ENCODE measurements at regions not wholly inside any gene's neighbourhood (a gene's known extent, or its start where the extent isn't known, plus 50 kb on each side); places are given as distances from the start of the nearest gene placed in this dataset.
"Not testable (repeated sequence)": the region's sequence is repeated elsewhere in the genome, so short reads cannot be mapped to it uniquely, and the experiment has no call there.

GRCh38 chr1:219549215-219549614 lies 63.7 kb downstream of the ZC3H11B start:
- H3K4me2 ChIP-seq (ENCODE audit: low read depth, low read length, poor library complexity, severe bottlenecking): no peak overlapping the region
- TF ChIP-seq CTCF (conservative IDR thresholded peaks at IDR 0.05; ENCODE audit: low read length) (no peak), EZH2phosphoT487 (IDR thresholded peaks at IDR 0.05; ENCODE audit: borderline replicate concordance) (no peak)
- no peak overlapping the region for H2AFZ ChIP-seq (ENCODE audit: low read length)
- H3K79me2 ChIP-seq (ENCODE audit: insufficient read depth, low read length): no peaks in the 10 kb centered on the region
- H3K9ac ChIP-seq (ENCODE audit: low read depth, low read length, poor library complexity, severe bottlenecking): no peak overlapping the region
- no peaks in the 10 kb centered on the region for H3K36me3 ChIP-seq (ENCODE audit: insufficient read depth, low read length)
- no peaks in the 10 kb centered on the region for H3K27me3 ChIP-seq (ENCODE audit: insufficient read depth, low read length, poor library complexity, severe bottlenecking)
- no peaks in the 10 kb centered on the region for H3K4me1 ChIP-seq (ENCODE audit: insufficient read depth, low read length, poor library complexity, severe bottlenecking)
- H3F3A ChIP-seq (ENCODE audit: low read depth): no peaks in the 10 kb centered on the region
- no peaks in the 10 kb centered on the region for H3K9me3 ChIP-seq (ENCODE audit: insufficient read depth, low read depth, low read length)
- no peaks in the 10 kb centered on the region for H4K20me1 ChIP-seq (ENCODE audit: insufficient read depth, low read length, poor library complexity, severe bottlenecking)
- no peak overlapping the region for H3K4me3 ChIP-seq (ENCODE audit: low read length, poor library complexity, severe bottlenecking)
- H3K9me2 ChIP-seq (replicated peaks; ENCODE audit: low read depth, low read length): no peaks in the 10 kb centered on the region

- Histone ChIP-seq H3K9ac (ENCODE audit: low read depth, low read length, poor library complexity, severe bottlenecking) (no peak overlapping the region), H3K79me2 (ENCODE audit: insufficient read depth, low read length) (no peaks in the 10 kb centered on the region), H3K4me2 (ENCODE audit: low read depth, low read length, poor library complexity, severe bottlenecking) (no peak overlapping the region), H3K4me1 (ENCODE audit: insufficient read depth, low read length, poor library complexity, severe bottlenecking) (no peaks in the 10 kb centered on the region), H3K36me3 (ENCODE audit: insufficient read depth, low read length) (no peaks in the 10 kb centered on the region), H3K9me3 (ENCODE audit: insufficient read depth, low read depth, low read length) (no peaks in the 10 kb centered on the region), H3F3A (ENCODE audit: low read depth) (no peaks in the 10 kb centered on the region), H4K20me1 (ENCODE audit: insufficient read depth, low read length, poor library complexity, severe bottlenecking) (no peaks in the 10 kb centered on the region), H3K4me3 (ENCODE audit: low read length, poor library complexity, severe bottlenecking) (no peak overlapping the region), H3K9me2 (replicated peaks; ENCODE audit: low read depth, low read length) (no peaks in the 10 kb centered on the region), H2AFZ (ENCODE audit: low read length) (no peak overlapping the region), H3K27me3 (ENCODE audit: insufficient read depth, low read length, poor library complexity, severe bottlenecking) (no peaks in the 10 kb centered on the region)
- TF ChIP-seq EZH2phosphoT487 (IDR thresholded peaks at IDR 0.05; ENCODE audit: borderline replicate concordance) (no peak), CTCF (conservative IDR thresholded peaks at IDR 0.05; ENCODE audit: low read length) (no peak)
These were observed 64.5 kb downstream of the ZC3H11B start for GRCh38 chr1:219548386-219548785.

- H3K9me2 ChIP-seq (replicated peaks; ENCODE audit: low read depth, low read length); H3K9me3 ChIP-seq (ENCODE audit: insufficient read depth, low read depth, low read length); H2AFZ ChIP-seq (ENCODE audit: low read length); H3K36me3 ChIP-seq (ENCODE audit: insufficient read depth, low read length); H3F3A ChIP-seq (ENCODE audit: low read depth); H3K79me2 ChIP-seq (ENCODE audit: insufficient read depth, low read length); H4K20me1 ChIP-seq (ENCODE audit: insufficient read depth, low read length, poor library complexity, severe bottlenecking); H3K4me1 ChIP-seq (ENCODE audit: insufficient read depth, low read length, poor library complexity, severe bottlenecking); H3K27me3 ChIP-seq (ENCODE audit: insufficient read depth, low read length, poor library complexity, severe bottlenecking); H3K9ac ChIP-seq (ENCODE audit: low read depth, low read length, poor library complexity, severe bottlenecking); H3K4me2 ChIP-seq (ENCODE audit: low read depth, low read length, poor library complexity, severe bottlenecking); H3K4me3 ChIP-seq (ENCODE audit: low read length, poor library complexity, severe bottlenecking): not testable (repeated sequence)
These were observed 67.1 kb downstream of the ZC3H11B start for GRCh38 chr1:219545756-219546155.

GRCh38 chr1:219544163-219544846 lies 68.6 kb downstream of the ZC3H11B start:
- H3K36me3 ChIP-seq (ENCODE audit: insufficient read depth, low read length): no peaks in the 10 kb centered on the region
- TF ChIP-seq EZH2phosphoT487 (IDR thresholded peaks at IDR 0.05; ENCODE audit: borderline replicate concordance): no peak
- no peak for TF ChIP-seq CTCF (conservative IDR thresholded peaks at IDR 0.05; ENCODE audit: low read length)
- H3K4me1 ChIP-seq (ENCODE audit: insufficient read depth, low read length, poor library complexity, severe bottlenecking): no peaks in the 10 kb centered on the region
- no peak overlapping the region for H3K9ac ChIP-seq (ENCODE audit: low read depth, low read length, poor library complexity, severe bottlenecking)
- no peaks in the 10 kb centered on the region for H3K27me3 ChIP-seq (ENCODE audit: insufficient read depth, low read length, poor library complexity, severe bottlenecking)
- H3K4me2 ChIP-seq (ENCODE audit: low read depth, low read length, poor library complexity, severe bottlenecking): no peak overlapping the region
- H4K20me1 ChIP-seq (ENCODE audit: insufficient read depth, low read length, poor library complexity, severe bottlenecking): no peaks in the 10 kb centered on the region
- H3K79me2 ChIP-seq (ENCODE audit: insufficient read depth, low read length): no peaks in the 10 kb centered on the region
- no peaks in the 10 kb centered on the region for H3K9me3 ChIP-seq (ENCODE audit: insufficient read depth, low read depth, low read length)
- H3K4me3 ChIP-seq (ENCODE audit: low read length, poor library complexity, severe bottlenecking): no peak overlapping the region
- H3K9me2 ChIP-seq (replicated peaks; ENCODE audit: low read depth, low read length): no peaks in the 10 kb centered on the region
- H2AFZ ChIP-seq (ENCODE audit: low read length): no peak overlapping the region
- no peaks in the 10 kb centered on the region for H3F3A ChIP-seq (ENCODE audit: low read depth)
